Calu3 (cell line): ENCODE measurements at regions not wholly inside any gene's neighbourhood (a gene's known extent, or its start where the extent isn't known, plus 50 kb on each side); places are given as distances from the start of the nearest gene placed in this dataset.

ENCODE experiments used
- BruUV-seq: library from RNA; stranded (reverse); fragments of 400-500 nt; replicated peaks from 2 replicates; lab custom pipeline; 2021; lab: Mats Ljungman, UMichigan
- CTCF ChIA-PET: fragments of 300-600 bp; sonication (Branson Sonifier 250); formaldehyde crosslinking; loops from one replicate; lab custom pipeline; 2022; ENCODE audit warnings: antibody characterized with exemption; lab: Charles Lee
- DNase-seq: peaks from one replicate; pipeline ENCODE4 v3.0.0; 2022
- H3K27ac Mint-ChIP-seq: one replicate; pipeline ENCODE4 v1.8.0; 2022; ENCODE audit warnings: mixed read lengths; ENCODE audit not compliant: unreplicated experiment
- H3K27me3 Mint-ChIP-seq: one replicate; pipeline ENCODE4 v1.8.0; 2022; ENCODE audit warnings: mixed read lengths; ENCODE audit not compliant: unreplicated experiment
- H3K36me3 Mint-ChIP-seq: one replicate; pipeline ENCODE4 v1.8.0; 2022; ENCODE audit warnings: mild to moderate bottlenecking, moderate library complexity, mixed read lengths; ENCODE audit not compliant: insufficient read depth, unreplicated experiment
- H3K4me1 Mint-ChIP-seq: one replicate; pipeline ENCODE4 v1.8.0; 2022; ENCODE audit warnings: mild to moderate bottlenecking, low read depth, mixed read lengths; ENCODE audit not compliant: unreplicated experiment
- H3K4me3 Mint-ChIP-seq: one replicate; pipeline ENCODE4 v1.8.0; 2022; ENCODE audit warnings: mild to moderate bottlenecking, low read depth, moderate library complexity, mixed read lengths; ENCODE audit not compliant: unreplicated experiment
- H3K9me3 Mint-ChIP-seq: one replicate; pipeline ENCODE4 v1.8.0; 2022; ENCODE audit warnings: low read depth, mixed read lengths; ENCODE audit not compliant: unreplicated experiment
- intact Hi-C: fragments of 100-400 bp; cut with micrococcal nuclease; formaldehyde crosslinking; loops from one replicate; pipeline ENCODE4 v1.10.0; 2022; ENCODE audit not compliant: unreplicated experiment
- TF ChIP-seq, protein P1 (sequence below): fragments of 200-600 bp; IDR thresholded peaks from one replicate; pipeline ENCODE4 v1.8.0; 2022; ENCODE audit warnings: antibody characterized with exemption; ENCODE audit not compliant: unreplicated experiment

- Mint-ChIP-seq H3K4me3 (no peak overlapping the region), H3K9me3 (no peaks in the 10 kb centered on the region), H3K27me3 (peaks cover 25% of the 10 kb centered on the region), H3K27ac (no peak overlapping the region), H3K4me1 (no peaks in the 10 kb centered on the region), H3K36me3 (no peaks in the 10 kb centered on the region)
- CTCF ChIA-PET, result no interaction called here
- no peak for DNase-seq
- TF ChIP-seq, protein P1, sequence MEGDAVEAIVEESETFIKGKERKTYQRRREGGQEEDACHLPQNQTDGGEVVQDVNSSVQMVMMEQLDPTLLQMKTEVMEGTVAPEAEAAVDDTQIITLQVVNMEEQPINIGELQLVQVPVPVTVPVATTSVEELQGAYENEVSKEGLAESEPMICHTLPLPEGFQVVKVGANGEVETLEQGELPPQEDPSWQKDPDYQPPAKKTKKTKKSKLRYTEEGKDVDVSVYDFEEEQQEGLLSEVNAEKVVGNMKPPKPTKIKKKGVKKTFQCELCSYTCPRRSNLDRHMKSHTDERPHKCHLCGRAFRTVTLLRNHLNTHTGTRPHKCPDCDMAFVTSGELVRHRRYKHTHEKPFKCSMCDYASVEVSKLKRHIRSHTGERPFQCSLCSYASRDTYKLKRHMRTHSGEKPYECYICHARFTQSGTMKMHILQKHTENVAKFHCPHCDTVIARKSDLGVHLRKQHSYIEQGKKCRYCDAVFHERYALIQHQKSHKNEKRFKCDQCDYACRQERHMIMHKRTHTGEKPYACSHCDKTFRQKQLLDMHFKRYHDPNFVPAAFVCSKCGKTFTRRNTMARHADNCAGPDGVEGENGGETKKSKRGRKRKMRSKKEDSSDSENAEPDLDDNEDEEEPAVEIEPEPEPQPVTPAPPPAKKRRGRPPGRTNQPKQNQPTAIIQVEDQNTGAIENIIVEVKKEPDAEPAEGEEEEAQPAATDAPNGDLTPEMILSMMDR, result no peak
- intact Hi-C loops, result no loop called here
- BruUV-seq, result no TSS peak
Observed at GRCh38 chr9:135251996-135252760, 164.7 kb downstream of the OLFM1 start.

GRCh38 chr9:135252980-135253304, 165.5 kb downstream of the OLFM1 start:
- H3K27ac Mint-ChIP-seq, result no peak overlapping the region
- peaks cover 18% of the 10 kb centered on the region for H3K27me3 Mint-ChIP-seq
- H3K4me1 Mint-ChIP-seq, result no peaks in the 10 kb centered on the region
- H3K4me3 Mint-ChIP-seq, result no peak overlapping the region
- H3K36me3 Mint-ChIP-seq, result no peaks in the 10 kb centered on the region
- CTCF ChIA-PET, result no interaction called here
- intact Hi-C loops, result no loop called here
- BruUV-seq, result no TSS peak
- TF ChIP-seq, protein P1, result no peak
- DNase-seq, result no peak
- H3K9me3 Mint-ChIP-seq, result no peaks in the 10 kb centered on the region

DNA sequence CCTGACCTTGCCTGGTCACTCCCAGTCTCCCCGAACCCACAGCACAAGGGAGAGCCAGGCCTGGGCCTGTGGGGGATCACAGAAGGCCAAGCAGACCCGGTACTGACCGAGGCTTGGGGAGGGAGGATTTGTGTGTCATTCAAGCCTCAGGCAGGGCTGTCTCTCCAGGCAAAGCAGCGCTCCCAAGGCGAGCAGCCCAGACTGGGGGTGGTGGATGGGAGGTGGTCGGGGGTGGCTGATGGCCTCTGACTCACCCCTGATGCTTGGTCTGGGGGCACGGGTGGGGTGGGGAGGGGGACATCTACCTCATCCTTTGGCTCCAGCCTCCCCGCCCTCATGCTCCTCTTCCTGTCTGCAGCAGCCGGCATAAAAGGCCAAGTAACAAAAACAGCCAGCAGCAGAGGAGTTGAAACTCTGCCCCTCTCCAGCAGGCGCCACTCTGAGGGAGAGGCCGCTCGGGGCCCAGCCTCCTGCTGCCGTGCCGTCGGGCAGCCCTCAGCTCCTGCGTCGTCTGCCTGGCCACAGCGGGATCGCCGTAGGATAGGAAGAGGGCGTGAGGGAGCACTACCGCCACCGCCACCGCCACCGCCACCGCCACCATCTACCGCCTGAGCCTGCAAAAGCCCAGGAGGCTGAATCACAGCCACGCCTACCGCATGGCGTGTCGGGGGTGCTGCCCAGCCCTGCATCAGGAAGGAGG, 166.0 kb downstream of the OLFM1 start:
- TF ChIP-seq, protein P1, result no peak
- intact Hi-C loops, result no loop called here
- H3K4me3 Mint-ChIP-seq, result no peak overlapping the region
- peaks cover 18% of the 10 kb centered on the region for H3K27me3 Mint-ChIP-seq
- H3K27ac Mint-ChIP-seq, result no peak overlapping the region
- H3K9me3 Mint-ChIP-seq, result no peaks in the 10 kb centered on the region
- CTCF ChIA-PET, result no interaction called here
- no peaks in the 10 kb centered on the region for H3K4me1 Mint-ChIP-seq
- DNase-seq, result peak; percentile 32
- BruUV-seq, result no TSS peak
- no peaks in the 10 kb centered on the region for H3K36me3 Mint-ChIP-seq

- BruUV-seq, result no TSS peak
- H3K4me3 Mint-ChIP-seq, result no peak overlapping the region
- no peak overlapping the region for H3K27ac Mint-ChIP-seq
- TF ChIP-seq, protein P1, result no peak
- no peak for DNase-seq
- no peaks in the 10 kb centered on the region for H3K9me3 Mint-ChIP-seq
- no peaks in the 10 kb centered on the region for H3K36me3 Mint-ChIP-seq
- peaks cover 18% of the 10 kb centered on the region for H3K27me3 Mint-ChIP-seq
- intact Hi-C loops, result no loop called here
- H3K4me1 Mint-ChIP-seq, result no peaks in the 10 kb centered on the region
- CTCF ChIA-PET, result no interaction called here
Observed at GRCh38 chr9:135254176-135255032, 166.9 kb downstream of the OLFM1 start.
